HG02981 (cell line): ENCODE measurements at regions not wholly inside any gene's neighbourhood (a gene's known extent, or its start where the extent isn't known, plus 50 kb on each side); places are given as distances from the start of the nearest gene placed in this dataset.
"Not testable (repeated sequence)": the region's sequence is repeated elsewhere in the genome, so short reads cannot be mapped to it uniquely, and the experiment has no call there.

ENCODE experiments used
- ATAC-seq: cut with Tn5 transposase; IDR thresholded peaks from one replicate; pipeline ENCODE4 v1.9.1; 2021; ENCODE audit warnings: mild to moderate bottlenecking, moderate library complexity; ENCODE audit not compliant: unreplicated experiment

DNA sequence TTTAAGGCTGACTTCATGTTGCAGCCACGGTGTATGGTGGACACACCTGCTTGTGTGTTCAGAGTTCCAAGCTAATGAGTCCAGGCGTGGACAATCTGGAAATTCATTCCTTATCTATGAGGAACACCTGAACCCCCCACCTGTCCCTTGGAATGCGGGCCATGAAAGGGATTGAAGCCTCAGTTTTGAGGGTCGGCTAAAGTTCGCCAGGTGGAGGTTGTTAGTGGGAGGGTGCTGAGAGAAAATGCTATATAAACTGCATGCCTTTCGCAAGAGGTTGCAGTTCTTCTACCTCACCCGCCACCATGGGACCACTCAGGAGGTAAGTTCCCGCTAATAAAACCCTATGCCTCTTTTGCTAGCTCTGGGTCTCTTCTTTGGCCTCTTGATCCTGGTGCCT, 348.0 kb downstream of the BCL11B start:
- no peak for ATAC-seq

DNA sequence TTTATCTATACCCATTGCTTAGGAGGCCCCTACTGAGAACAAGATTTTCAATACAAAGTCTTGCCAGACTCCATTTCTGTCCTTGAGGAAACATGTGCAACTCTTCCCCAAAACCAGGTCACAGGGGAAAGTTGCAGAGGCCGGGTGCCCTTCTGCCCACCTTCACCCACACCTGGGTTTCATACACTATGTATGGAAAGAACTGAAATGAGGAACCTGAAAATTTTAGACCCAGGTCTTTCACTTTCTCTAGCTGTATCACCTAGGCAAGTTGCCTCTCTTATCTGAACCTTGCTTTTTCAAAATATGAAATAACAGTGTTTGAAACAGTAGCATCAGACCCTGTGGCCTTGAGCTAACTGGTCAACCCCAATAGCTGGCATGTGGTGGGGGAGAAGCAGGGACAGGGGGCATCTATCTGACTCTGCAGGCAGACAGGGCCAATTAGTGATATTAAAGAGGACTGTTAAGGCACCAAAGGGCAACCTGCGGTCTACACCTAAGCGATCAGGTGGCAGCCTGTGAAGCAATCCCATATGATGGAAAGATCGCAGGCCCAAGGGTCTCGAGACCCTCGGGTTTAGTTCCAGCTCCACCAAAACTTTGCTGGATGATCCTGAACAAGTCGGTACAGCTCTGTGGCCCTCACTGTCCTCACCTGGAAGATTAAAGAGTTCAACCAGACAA, 346.5 kb downstream of the BCL11B start:
- no peak for ATAC-seq

DNA sequence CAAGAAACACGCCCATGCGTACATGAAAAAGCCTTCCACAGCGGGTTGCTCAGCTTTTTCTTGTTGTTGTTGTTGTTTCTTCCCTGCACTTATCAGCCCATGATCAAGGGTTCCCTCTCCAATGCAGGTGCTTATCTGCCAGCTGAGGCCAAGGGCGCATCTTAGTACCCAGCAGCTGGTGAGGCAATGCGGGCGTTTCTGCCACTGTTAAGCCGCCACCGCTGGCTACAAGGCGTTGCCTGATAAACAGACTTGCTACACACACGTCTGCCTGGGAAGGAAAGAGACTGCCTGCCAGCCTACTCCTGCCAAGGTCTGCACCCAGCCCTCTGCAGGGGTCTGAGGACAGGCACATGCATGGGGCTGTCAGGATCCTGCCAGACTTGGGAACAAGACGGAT, 345.9 kb downstream of the BCL11B start:
- ATAC-seq = no peak

DNA sequence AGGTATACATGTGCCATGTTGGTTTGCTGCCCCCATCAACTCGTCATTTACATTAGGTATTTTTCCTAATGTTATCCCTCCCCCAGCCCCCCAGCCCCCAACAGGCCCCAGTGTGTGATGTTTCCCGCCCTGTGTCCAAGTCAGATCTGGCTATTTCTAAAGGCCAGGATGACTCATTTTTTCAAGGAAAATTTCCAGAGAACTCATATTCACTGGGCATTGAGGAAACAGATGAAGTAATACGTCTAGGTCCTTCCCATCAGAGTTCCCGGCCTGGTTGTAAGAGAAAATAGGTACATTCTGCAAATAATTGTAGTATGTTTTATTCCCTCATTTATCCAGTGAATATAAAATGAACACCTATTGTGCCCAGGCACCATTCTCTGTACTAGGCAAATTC, 345.2 kb downstream of the BCL11B start:
- no peak for ATAC-seq

DNA sequence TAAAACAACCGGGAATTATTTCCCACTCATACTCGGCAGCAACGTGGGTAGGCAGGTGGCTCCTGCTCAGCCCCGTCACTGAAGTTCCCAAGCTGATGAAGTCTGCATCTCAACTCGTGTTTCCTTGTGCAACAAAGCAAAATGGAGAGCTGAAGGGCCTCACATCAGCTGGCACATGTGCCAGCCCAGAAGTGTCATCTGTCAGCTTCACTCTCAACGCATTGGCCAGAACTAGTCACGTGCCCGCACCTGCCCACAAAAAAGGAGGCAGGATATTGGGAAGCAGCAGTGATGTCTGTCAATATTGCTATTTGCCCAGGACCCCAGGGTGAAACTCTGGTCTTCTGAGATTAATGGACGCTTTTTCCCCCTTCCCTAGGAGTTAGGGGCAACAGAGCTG, 344.0 kb downstream of the BCL11B start:
- no peak for ATAC-seq

DNA sequence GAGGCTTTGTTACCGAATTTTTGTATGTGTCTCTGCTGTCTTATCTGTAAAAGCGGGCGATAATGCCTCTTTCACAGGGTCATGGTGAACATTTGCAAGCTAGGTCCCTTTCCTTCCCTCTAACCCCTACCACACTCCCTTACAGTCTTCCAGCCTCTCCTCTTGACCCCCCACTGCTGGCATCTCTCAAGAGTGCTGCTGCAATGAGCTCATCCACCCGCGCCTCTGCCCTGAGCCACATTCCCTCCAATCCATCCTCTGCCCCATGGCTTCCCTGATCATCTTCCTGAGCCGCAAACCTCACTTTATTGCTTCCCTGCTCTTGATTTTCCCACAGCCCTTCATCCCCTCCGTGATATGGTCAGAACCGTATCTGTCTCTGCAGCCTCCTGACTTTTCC, 343.6 kb downstream of the BCL11B start:
- ATAC-seq = no peak

DNA sequence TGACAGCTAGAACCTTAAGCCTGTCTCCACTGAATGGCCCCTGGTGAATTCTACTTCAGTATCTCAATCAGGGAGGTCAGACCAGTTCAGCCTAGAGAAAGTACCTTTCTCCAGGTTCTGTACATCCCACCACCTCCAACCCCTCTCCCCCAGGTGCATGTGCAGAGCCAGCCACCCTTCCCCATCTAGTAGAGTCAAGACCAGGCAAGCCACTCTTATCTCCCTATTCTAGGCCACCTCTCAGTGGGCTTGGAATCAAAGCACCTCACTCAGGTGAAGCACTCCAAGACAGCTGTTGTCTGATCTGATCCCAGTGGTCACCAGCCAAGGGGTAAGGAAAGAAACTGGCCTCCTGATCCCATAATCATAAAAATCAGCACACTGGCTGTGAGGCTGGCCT, 340.9 kb downstream of the BCL11B start:
- no peak for ATAC-seq

DNA sequence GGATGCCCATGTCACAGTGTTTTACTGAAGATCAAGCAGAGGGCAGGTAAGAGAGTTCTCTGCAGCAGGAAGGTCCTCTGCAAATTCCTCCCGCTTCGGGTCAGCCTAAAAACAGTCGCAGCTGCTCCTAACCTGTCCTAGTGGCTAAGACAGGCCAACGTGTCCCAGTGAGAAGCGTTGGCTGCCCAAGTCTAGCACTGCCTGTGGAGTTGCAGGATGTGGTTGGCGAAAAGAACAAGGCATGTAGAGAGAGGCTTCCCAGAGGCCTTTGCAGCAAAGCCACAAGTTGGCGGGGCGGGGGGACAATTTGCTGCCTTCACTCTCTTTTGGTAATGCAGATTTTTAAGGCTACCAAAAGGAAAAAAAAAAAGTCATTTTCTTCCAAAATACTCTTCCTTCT, 340.1 kb downstream of the BCL11B start:
- no peak for ATAC-seq

DNA sequence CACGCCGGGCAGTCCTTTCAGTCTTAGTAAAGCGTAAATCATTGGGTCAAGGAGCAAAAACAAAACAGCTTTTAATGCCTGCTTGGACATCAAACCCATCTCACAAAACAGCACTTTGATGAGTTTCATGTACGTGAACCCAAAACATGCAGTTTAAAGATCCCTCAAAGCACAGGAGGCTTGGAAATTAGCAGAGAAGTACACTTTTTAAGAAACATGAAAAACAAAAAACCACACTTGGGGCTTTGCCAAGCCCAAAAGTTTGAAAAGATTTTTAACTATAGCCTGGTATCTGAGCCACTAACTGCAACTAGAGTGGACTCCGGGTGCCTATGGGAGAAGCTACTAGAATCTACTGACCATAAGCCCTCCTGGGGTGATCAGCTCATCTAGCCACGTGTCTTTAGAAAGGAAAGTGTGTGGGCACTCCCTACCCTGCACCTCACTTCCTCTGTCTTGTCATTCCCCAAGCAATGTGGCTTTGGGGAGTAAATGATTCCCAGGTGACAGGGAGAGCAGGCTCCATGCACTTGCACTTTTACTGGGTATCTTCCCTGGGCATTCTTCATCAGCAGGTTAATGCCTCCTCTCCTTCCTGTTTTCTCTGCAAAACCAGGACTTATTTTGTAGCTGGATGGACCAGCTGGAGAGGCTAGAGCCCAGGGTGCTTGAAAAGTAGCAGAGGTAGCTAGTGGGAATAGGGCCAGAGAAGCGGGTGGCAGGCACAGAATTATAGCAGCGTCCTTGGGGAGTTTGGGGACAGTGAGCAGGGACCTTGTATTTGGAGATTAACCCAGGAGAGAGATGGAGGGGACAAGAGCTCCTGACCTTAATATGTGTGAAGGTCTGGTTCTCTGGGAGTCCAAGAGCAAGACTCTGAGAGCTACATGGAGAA, 339.3 kb downstream of the BCL11B start:
- ATAC-seq = no peak

DNA sequence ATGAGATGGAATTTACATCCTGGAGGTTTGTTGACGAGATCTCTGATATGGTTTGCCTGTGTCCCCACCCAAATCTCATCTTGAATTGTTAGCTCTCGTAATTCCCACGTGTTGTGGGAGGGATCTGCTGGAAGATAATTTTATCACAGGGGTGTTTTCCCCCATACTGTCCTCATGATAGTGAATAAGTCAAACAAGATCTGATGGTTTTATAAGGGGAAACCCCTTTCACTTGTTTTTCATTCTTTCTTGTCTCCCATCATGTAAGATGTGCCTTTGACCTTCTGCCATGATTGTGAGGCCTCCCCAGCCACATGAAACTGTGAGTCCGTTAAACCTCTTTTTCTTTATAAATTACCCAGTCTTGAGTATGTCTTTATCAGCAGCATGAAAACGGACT, 337.4 kb downstream of the BCL11B start:
- ATAC-seq = not testable (repeated sequence)

DNA sequence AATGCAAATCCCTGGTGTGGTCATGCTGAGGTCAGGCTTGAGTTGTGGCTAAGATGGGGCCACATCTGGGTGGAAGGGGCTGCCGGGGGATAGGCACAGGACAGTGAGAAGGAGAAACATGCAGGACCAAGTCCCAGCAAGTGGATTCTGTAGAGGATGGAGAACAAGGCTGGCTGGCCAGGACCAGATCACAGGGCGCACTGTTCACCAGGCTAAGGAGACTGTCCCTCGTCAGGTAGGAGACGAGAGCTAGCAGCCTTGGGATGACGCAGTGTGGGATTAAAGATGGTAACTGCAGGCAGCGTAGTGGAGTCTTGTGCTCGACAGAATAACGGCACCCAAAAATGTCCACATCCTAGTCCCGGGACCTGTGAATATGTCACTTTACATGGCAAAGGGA, 336.1 kb downstream of the BCL11B start:
- no peak for ATAC-seq

DNA sequence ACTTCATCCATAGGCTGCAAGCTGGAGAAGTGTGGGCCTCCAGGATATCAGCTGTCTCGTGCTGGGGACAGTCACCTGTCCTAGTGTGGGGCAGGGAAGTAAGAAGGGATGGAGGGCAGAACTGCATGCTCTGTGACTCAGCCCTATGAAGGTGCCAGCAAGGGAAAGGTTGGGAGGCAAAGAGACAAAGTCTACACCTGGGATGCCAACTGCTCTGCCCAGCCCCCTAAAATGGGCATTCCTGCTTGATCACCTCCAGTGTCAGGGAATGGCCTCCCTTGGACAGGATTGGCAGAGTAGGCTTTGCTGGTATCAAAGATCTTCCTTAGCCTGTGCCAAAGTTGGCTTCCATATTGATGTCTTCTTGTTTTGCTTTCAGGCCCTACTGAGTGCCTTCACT, 335.0 kb downstream of the BCL11B start:
- no peak for ATAC-seq

DNA sequence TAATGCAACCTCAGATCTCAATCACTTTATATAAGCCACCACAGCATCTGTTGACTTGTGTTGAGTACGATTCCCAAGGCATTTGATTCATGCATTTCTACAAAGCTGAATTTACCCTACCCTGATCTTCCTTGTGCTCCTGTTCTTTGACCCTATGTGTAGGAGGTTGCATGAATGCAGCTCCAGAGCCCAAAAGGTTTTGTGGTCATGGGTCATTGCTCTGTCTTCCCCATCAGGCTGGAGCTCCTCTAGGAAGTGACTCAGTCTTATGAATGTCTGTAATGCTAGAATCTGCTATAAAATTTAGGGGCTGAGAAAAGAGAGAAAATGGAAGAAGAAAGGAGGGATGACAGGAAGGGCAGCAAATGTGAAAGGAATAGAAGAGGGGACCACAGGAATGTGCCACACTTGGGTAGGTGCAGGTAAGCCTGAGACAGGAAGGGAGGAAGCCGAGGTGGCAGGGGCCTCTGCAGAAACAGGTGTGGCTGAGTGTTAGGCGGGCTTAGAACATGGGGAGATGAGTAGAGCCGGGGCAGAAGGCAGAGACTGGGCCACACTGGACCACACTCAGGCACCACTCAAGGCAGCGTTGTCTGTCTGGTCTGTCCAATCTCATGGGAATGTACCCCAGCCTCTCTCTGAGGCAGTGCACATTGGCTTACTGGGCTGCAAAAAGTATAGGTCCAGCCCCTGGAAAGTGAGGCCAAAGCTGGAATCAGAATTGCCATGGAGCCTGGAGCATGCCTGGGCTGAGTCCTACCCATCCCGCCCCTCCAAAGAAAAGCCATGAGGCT, 334.1 kb downstream of the BCL11B start:
- ATAC-seq = no peak

DNA sequence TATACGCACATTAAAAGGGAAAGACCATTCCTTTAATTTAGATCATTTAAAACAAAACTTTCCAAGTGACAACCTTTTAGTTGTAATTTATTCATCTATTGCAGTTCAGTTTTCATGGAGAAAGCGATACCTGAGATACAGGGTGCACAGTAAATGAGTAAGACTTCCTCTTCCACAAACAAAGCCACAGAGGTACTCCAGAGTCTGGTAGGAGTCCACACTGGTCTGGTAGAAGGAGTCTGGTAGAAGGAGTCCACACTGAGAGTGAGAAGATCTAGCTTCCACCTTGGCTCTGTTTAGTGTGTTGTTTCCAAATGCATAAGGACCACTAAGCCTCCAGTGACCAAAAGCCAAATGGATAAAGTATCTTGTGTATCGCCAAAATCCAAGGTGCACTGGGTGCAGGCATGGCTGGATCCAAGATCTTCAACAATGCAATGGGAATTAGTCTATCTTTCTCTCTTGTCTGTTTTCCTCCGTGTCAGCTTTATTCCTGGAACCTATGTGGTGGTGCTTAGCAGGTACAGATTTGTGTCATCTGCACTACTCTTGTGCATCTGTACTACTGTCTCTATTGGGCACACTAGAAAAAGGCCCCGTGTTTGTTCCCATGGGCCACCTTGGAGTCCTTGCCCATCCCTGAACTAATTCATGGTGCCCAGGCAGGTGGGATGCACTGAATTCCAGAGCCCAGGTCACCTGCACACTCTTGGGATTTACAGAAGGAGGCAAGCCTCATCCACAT, 331.1 kb downstream of the BCL11B start:
- ATAC-seq = no peak

DNA sequence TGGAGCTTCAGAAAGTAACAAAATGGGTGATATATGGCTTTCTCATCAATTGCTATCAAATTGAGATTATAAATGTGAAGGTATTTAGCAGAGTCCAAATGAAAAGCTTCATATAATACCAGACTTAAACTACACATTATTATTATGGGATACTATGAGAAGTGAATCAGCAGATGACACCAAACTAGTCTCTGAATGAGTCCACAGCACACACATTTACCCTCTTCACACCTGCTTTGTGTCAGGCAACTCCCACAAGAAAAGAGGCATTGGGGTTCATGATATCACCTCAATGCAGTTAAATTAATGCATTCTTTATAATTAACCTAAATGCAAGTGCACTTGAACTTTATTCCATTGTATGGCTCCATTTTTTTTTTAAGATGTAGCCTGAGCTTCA, 330.5 kb downstream of the BCL11B start:
- no peak for ATAC-seq

DNA sequence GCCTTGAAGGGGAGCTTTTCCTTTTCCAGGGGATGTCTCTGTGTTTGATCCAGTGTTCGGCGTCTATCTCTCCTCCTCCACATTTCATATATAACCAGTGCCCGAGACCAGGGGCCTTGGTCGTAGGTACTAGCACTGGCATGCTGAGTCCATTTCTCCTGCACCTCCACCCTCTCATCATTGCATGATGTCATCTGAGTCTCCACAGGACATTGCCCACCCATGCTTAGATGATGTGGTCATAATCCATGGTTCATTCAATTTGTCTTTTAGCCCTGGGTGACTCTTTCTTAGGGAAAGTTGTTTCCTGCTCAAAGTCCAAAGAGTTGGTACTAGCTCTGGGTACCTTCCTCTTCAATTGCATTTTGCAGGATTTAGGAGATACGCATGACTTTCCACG, 328.1 kb downstream of the BCL11B start:
- no peak for ATAC-seq

DNA sequence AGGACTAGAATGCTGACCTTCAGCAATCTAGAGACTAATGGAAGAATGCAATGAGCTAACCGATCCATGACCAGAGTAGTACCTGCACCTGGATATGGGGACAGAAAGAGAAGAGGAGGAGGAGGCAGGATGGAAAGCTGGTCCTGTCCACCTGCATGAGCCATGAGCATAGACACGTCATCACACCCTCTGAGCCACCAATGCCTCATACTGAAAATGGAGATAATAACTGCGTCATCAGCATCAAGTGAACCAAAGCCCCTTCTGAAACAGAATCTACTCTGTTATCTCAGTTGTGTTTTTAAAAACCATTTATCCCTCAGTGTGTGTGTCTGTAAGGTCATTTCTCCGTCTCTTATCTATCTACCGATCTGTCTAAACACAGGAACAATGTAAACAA, 327.0 kb downstream of the BCL11B start:
- no peak for ATAC-seq

DNA sequence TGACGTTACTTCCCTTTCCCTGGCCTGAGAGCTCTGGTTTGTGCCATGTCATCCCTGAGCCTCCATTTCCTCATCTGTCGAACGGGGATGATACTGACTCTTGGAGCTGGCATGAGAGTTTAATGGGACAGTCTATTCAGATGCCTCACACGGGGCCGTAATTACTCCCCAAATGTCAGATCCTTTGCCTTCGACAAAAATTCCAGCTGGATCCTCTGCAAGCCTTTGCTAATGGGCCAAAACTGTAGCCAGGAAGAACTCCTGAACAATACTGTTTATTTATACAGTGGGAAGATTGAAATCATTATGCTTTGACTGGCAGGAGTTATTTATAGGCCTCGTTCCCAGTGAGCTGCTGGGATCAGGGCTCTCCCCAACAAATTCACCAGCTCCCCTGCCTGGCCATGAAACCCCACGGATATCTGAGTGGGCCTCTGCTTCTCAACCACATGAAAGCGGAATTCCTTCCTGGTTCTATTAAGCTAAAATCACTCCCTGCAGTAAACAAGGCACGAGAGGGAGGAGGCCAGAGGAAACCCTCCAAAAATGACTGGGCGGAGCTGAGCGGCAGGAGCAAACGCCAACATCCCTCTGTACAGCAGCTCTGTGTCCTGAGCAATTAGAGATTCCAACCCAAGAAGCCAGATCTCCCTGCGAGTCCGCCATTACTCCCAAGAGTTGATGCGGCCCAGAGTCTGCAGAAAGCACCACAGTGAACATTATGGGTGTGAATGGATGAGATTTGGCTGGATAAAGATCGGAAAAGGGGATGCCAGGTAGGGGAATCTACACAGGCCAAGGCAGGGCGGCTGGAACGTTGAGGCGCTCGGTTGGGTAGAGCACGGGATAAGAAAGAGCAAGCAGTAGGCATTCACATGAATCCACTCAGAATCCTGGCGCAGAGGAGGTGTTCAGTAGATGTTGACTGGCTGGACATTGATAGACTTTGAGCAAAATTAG, 326.1 kb downstream of the BCL11B start:
- no peak for ATAC-seq

DNA sequence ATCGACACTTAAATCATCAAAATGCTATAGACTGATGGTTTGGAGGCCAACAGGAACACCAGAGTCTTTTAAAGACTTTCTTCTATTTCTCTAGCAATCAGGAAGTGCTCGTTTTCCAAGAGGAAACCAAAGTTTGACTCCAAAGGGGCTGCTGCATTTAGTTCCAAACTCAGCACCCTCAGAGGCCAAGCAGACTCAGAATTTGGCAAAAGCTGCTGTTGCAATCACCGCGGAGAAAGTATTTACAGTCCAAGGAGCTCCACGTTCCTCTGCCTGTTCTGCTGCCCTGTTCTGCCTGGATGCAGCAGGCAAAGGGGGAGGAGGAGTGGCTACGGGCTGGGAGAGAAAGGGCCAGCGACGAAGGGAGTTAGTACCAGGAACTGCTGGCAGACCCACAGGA, 325.1 kb downstream of the BCL11B start:
- ATAC-seq = no peak
